LoVo (cell line): ENCODE measurements at regions not wholly inside any gene's neighbourhood (a gene's known extent, or its start where the extent isn't known, plus 50 kb on each side); places are given as distances from the start of the nearest gene placed in this dataset.
A peak's percentile ranks its signal among the peaks of the same experiment; 100 is the strongest.
"Not testable (repeated sequence)": the region's sequence is repeated elsewhere in the genome, so short reads cannot be mapped to it uniquely, and the experiment has no call there.

ENCODE experiments used
- DNase-seq: peaks from one replicate; pipeline ENCODE4 v3.0.0-alpha.2; 2016; ENCODE audit warnings: low spot score

GRCh38 chr7:131019351-131019750 is 285.3 kb upstream of the KLF14 start:
- no peak for DNase-seq

- DNase-seq: no peak
These were observed 286.8 kb upstream of the KLF14 start for GRCh38 chr7:131020759-131021261.

GRCh38 chr7:131021460-131021859 is 287.5 kb upstream of the KLF14 start:
- DNase-seq: no peak

DNA sequence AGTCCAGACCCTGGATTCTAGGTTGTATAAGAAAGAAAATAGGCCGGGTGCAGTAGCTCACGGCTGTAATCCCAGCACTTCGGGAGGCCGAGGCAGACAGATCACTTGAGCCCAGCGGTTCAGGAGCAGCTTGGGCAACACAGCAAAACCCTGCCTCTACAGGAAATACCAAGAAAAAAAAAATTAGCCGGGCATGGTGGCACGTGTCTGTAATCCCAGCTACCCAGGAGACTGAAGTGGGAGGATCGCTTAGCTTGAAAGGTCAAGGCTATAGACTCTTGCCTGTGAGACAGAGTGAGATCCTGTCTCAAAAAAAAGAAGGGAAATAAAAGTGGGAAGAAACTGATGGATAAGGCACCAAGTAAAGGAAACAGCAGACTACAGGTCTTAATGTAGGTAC is 287.9 kb upstream of the KLF14 start:
- no peak for DNase-seq

- DNase-seq: no peak
These were observed 292.4 kb upstream of the KLF14 start for GRCh38 chr7:131026297-131027000.

GRCh38 chr7:131027287-131027773 is 293.3 kb upstream of the KLF14 start:
- no peak for DNase-seq

DNA sequence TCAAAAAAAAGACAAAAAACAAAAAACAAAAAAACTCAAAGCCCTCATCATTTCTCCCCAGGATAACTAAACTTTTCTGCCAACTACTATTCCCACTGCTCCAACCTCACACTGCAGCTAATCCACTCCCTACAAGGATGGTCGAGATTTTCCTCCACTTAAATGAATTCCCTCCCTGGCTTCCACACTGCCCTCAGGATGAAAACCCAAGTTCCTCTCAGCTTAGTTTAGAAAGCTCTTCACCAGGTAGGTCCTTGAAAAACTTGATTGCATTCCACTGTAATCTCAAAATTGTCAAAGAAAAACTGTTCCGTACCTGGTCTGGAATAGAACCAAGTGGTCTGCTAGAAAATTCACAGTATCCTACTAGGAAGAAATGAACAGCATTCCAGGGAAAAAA is 294.3 kb upstream of the KLF14 start:
- DNase-seq: no peak

DNA sequence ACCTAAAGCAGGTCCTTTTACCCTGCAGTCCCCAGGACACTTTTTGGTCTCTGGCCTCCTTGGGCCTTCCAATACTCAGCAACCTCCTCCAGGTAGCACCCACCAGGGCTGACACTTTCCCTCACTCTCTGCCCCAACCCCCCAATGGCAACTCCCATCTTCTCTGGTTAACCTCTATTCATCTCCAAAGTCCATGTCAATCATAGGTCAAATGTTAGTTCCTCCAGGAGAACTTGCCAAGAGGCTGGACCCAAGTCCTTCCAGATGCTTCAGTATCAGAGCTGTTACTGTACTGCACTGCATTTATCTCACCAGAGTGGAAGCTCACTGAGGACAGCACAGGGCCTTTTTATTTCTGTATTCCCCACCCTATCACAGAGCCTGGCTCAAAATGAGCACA is 295.0 kb upstream of the KLF14 start:
- DNase-seq: no peak

DNA sequence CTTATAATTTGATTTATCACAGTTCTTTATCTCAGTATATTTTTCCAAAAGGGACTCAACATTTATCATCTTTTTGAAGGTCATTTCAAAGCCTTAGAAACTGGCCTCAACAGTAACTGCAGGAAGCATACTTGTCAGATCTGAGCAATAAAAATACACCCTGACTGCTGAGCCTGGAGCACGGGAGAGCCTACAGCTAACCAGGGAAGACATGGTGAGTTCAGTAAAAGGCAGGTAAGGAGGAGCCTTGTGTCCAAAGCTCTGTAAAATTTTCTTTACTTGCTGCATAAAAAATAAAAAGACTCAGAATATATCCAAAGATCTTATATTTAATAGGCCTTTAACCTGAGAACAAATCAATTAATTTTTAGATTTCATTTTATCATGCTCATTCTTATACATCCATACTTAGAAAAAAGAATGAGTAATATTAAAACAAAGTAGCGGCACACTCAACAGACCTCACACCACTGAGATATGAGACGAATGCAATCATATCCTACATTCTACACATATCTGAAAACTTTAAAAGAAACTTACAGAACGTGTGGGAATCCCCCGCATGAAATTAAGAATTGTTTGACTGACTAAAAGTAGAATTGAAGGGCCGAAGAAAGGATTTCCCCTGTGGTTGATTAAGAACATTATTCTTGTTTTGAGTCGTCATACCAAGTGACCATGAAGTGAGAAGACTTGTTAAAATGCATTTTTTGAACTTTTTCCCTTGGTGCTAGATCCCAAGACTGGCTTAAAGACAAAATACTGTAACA is 296.4 kb upstream of the MKLN1 start:
- DNase-seq: no peak

- DNase-seq: no peak
These were observed 294.9 kb upstream of the MKLN1 start for GRCh38 chr7:131032786-131033185.

- DNase-seq: no peak
These were observed 293.4 kb upstream of the MKLN1 start for GRCh38 chr7:131034166-131034881.

DNA sequence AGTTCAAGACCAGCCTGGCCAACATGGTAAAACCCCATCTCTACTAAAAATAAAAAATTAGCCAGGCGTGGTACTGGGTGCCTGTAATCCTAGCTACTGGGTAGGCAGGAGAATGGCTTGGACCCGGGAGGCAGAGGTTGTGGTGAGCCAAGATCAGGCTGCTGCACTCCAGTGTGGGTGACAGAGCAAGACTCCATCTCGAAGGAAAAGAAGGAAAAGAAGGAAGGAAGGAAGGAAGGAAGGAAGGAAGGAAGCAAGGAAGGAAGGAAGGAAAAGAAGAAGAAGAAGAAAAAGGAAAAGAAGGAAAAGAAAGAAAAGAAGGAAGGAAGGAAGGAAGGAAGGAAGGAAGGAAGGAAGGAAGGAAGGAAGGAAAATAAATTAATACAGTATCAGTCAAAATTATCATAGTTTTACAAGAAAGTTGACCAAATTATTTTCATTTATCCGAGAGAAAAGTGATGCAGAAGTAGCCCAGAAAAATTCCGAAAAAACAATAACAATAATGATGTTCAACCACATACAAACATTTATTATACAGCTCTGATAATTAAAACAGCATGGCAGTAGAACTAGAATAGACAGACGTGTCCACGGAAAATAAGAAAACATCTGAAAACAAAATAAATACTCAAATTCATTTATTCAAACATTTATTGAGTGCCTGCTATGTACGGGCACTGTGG is 292.4 kb upstream of the MKLN1 start:
- no peak for DNase-seq

DNA sequence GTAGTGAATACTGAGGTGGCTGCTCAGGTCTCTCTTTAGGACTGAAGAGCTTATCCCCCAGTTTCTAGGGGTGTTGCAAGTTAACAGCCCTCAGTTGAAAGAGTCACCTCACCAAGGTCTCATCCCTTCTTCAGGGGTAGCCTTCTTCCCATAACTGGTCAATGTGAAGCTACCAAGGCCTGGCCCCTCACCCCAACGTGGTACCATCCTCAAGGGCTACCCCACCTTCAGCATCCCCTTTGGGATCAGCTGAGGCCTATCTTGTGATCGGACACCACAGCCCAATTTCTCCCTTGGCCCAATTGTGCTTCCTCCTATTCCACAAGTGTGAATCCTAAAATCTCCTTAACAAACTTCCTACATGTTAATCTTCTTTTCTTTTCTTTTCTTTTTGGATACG is 289.5 kb upstream of the MKLN1 start:
- no peak for DNase-seq

GRCh38 chr7:131039355-131039762 is 288.3 kb upstream of the MKLN1 start:
- no peak for DNase-seq

GRCh38 chr7:131039836-131040235 is 287.8 kb upstream of the MKLN1 start:
- DNase-seq: no peak

GRCh38 chr7:131040467-131040932 is 287.2 kb upstream of the MKLN1 start:
- DNase-seq: peak; percentile 89

- not testable (repeated sequence) for DNase-seq
These were observed 286.5 kb upstream of the MKLN1 start for GRCh38 chr7:131041012-131041695.

DNA sequence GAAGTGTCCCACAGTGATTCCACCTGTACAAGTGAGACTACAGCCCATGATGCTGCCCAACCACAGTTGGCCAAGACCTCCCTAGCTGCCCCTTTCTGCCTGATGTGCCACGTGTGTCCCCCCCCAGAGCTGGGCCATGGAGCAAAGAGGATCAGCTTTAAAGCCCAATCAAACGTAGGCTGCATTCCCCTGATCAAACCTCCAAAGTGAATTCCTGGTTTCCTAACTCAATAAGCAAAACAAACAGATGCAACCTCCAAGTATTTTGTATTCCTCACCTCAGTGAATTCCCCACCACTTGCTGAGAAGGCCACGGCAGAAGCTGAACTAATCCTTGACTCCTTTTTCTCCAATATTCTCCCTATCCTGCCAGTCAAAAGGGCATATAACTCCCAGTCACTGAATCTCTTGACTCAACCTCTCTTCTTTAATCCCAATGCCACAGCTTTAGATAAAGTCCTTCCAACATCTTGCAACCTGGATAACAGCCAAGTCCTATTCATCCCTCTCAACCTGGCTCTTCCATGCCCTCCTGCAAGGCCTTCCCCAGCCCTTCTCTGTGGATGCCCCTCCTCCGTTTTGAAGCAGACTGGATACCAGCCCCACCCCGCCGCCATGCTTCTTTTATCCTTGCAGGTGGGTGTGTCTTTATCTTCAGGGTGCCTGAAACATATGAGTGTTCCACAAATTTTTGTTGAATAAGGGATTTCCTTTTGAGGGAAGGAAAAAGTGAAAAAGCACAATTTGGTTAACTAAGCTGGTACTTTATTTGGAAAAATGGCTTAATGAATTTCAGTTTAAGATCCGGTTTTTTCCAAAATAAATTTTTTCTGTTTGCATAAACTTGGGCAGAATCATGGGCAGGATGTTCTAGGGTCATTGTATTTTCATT is 285.2 kb upstream of the MKLN1 start:
- DNase-seq: no peak

GRCh38 chr7:131045526-131045925 is 282.1 kb upstream of the MKLN1 start:
- DNase-seq: no peak

DNA sequence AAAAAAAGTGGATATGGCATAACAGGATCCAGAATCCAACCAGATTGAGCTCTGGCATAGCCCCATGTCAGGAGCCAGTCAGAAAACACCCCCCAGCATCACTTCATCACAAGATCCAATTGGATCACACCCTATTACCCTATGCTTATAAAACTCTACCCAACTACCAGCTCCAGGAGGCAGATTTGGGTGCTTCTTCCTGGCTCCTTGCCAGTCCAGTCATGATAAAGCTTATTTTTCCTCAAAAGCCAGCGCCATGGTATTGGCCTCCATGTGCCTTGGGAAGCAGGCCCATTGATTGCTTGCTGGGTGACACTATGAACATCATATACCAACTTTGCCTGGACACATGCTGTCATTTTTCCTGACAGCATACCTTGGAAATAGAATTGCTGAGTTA is 281.4 kb upstream of the MKLN1 start:
- no peak for DNase-seq
